CD4-positive, alpha-beta T cell treated with Interferon alpha-2 for 1 hour (primary cell): ENCODE measurements at regions not wholly inside any gene's neighbourhood (a gene's known extent, or its start where the extent isn't known, plus 50 kb on each side); places are given as distances from the start of the nearest gene placed in this dataset.
"Not testable (repeated sequence)": the region's sequence is repeated elsewhere in the genome, so short reads cannot be mapped to it uniquely, and the experiment has no call there.

Experiments used
- DNase-seq, 2 donors: peaks; one replicate each; pipeline ENCODE4 v3.0.0-alpha.2; 2020 to 2022

DNA sequence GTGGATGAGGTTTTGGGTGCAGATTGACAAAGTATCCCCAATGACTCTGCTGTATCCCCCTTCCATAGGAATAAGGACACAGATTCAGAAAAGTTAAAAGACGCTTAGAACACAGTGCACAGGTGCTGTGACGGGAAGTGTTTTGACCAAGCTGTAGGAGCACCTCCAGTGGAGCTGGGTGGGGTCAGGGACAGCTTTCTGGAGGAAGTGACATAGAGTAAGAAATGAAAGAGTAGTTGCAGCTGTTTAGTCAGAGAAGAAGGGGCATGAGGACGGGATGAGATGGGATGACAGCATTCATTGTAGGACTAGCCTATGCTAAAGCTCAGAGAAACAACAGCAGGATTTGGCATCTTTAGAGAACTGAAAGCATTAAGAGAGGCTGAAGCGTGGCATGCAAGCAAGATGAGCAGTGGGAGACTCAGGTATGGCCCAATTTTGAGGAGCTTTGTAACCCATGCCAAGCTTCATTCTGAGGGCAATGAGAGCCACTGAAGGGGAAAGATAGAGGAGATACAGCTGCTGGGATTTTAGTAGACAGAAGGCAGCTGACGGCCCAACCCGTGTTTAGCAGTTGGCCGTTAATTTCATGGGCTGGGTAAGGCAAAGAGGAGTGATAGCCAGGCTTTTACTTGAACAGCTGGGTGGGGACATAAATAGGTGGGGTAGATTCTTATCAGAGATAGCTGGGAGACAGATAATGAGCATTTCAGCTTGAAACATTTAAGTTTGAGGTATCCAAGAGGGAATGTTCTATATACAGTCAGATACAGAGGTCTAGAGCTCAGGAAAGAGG, 131.8 kb upstream of the KRAS start:
- DNase-seq, result peak; percentile 23 to 39

DNA sequence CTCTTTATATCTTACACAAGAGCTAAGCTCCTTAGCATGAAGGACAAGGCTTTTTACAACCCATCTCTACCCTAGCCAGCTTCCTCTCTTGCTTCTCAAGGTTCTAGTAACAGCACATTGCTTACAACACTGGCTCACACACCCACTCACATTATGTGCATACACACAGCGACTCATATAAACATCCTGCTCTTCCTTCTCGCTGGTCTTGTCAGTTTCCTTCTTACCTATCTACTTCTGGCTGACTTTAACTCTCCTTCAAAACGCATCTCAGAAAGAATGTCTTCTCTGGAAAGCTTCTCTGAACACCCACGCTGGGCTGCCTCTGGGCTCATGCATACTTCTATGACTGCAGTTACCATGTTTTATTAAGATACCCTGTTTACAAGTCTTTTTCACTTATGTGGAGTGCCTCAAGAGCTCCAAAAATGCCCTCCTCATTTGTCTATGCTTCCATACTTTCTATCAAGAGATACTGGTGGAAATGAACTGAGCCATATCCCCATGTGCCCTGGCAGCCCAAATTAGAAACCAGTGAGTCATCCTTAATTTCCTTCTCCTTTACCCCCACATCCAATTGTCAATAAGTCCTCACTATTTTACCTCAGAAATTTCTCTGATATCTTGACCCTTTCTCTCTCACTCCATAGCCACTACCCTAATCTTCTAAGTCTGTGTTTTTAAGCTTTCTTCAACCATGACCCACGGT, 126.9 kb upstream of the KRAS start:
- peak; percentile 45 to 60 for DNase-seq

DNA sequence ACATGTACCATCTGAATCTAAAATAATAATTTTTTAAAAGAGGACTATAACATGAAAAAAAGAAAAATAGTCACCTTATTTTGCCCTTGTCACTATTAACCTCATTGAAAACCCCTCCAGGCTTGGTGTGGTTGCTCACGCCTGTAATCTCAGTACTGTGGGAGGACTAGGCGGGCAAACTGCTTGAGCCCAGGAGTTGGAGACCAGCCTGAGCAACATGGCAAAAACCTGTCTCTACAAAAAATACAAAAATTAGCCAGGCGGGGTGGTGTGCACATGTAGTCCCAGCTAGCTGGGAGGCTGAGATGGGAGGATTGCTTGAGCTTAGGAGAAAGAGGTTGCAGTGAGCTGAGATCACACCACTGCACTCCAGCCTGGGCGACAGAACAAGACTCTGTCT, 126.3 kb upstream of the KRAS start:
- DNase-seq, result peak in 1 of 2 donors; percentile 20

DNA sequence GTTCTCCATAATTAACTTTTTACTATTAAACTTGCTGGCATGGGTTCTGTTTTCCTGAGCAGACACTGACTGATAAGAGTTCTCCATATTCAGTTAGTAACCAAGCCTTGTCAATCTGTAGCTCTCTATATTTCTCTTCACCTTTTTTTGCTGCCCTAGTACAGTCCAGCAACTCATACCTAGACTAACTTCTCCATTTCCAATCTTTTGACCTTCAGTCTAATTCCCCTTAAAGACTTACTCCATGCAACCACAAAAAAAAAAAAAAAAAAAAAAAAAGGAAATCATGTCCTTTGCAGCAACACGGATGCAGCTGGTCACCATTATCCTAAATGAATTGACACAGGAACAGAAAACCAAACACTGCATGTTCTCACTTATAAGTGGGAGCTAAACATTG, 125.7 kb upstream of the KRAS start:
- DNase-seq, result no peak

DNA sequence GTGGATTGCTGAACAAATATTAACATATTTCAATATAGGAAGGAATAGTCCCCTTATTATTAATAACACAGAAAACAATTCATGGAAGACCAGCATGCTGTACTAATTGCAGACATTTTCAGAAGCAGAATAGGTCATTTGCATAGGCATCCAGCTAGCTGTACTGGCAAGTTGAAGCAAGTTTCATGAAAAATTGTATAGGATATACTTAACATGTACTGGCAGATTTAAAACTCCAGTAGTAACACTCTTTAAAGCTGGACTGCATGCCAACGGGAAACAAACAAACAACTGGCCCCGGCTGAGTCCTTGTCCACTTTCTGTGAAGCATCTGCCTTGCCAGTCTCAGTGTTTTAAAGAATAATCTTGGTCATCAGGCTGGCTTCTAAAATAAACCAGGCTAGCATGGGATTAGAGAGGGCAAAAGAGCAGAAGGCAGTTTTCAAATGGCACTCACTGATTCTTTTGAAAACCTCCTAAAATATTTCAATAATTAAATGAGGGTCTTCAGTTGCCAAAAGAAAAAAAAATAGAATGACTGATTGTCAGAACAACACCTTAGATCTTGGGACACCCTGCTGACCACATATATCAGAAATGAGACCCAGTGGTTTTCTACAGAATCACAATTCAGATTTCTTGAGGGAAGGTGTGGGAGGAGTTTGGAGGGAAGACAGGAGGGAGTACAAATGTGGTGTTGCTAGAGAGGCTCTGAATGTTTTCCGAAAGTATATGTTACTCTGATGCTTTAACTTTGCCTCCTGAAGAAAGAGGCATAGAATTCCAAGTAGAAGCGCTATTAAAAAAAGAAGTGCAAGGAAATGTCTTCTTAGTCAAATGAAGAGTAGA, 122.5 kb upstream of the KRAS start:
- DNase-seq, result no peak

DNA sequence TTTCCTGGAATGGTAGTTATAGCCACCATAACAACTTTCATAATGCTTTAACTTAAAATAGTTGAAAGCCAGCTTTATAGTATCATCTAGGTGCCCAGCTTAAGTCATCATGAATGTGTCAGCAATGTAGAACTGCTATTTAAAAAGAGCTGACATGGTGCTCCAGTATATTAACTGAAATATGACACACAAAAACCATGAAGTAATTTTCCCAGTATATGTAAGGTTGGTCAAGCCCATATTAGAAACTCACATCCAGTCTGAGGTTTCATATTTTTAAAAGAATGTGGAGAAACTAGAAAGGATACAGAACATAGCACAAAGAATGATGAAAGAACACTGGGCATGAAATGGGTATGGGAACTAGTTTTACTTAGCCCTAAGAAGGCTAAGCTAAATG, 121.3 kb upstream of the KRAS start:
- DNase-seq, result no peak

DNA sequence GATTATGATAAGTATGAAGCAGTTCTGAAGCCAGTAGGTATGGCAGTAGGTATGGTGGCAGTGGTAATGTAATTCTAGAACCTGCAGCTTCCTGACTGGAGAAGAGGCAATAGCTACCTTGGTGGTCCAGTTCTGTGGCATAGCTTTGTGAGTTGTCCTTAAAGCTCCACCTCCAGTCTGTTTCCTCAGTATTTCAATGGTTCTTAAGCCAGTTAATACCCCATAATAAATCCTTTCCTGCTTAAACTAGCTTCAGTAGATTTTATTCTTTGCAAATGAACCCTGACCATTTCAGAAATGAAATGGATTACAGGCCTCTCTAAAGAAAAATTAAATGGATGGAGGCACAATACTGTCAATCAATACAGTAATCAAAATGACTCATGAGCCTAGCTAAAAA, 117.8 kb upstream of the KRAS start:
- DNase-seq, result no peak

DNA sequence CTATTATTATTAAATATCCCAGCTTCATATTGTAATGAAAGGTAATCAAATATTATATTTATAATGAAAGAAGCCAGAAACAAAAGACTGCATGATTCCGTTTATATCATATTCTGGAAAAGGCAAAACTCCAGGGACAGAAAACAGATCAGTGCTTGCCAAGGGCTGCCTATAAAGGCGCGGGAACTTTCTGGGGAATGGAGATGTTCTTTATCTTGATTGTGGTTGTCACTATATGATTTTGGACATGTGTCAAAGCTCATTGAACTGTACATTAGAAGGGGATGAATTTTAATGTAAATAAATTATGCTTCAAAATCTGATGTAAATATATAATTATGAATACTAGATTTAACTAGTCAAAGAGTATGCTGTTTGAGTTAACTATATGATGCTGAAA, 115.4 kb upstream of the KRAS start:
- DNase-seq, result no peak

DNA sequence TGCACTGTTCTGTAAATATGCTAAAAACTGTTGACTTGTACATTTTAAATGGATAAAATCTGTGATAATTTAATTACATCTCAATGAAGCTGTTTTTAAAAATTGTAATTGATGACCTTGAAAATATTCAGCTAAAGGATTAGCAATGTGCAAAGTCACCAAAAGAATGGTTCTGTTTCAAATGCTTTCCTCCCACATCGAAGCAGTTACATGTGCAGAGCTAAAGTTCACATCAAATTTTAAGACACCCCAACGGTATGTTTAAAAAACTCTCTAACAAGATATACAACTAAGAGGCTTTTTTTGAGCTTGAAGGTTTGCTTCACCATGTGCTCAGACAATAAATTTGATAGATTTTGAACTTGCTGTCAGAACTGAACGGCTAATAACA, 114.6 kb upstream of the KRAS start:
- no peak for DNase-seq

DNA sequence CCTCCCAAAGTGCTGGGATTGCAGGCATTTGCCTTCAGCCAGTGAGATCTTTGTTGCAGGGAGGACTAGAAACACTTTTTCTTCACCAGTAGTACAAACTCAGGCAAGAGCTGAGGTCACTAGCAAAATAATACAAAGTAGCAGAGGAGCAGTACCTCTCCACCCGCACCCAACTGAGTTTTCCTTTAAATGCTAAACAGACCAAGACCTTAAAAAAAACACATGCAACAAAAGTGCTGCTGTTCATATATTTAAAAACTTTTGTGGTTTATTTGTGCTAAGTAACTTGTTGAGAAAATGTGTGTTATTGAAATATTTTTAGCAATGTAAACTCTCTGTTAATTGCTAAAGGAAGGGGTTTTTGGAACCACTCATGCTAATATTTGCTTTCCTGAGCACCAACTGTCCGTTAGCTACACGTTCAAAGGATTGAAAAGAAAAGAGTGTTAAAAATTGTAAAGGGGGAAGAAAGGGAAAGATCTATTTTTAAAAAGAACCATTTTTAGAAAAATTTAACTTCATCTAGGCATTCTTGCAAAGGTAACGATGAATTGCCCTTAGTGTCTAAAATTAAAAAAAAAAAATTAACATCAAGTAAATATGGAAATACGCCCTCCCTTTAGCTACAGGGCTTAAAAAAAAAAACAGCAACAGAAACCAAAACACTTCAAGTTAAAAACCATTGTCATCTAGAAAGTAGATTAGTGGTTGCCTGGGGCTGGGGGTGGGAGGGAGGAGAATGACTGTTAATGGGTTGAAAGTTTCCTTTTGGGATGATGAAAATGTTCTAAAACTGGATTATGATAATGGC, 114.0 kb upstream of the KRAS start:
- DNase-seq, result no peak

DNA sequence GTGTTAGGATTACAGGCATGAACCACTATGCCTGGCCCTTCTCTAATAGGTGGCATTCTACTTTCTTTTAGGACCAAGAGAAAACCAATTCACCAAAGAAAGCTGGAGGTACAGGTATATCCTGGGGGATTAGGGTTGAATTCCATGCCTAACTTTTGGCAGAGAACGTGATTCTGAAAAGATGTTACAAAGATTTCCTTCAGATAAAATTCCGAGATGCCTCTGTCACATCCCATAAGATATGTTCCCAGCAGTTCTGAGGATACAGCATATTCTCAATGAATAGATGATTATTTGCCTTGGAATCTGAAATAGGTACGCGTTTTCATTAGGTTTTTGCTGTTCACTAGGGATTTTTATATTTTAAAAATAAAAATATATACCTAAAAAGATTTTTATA, 111.9 kb upstream of the KRAS start:
- DNase-seq, result no peak

DNA sequence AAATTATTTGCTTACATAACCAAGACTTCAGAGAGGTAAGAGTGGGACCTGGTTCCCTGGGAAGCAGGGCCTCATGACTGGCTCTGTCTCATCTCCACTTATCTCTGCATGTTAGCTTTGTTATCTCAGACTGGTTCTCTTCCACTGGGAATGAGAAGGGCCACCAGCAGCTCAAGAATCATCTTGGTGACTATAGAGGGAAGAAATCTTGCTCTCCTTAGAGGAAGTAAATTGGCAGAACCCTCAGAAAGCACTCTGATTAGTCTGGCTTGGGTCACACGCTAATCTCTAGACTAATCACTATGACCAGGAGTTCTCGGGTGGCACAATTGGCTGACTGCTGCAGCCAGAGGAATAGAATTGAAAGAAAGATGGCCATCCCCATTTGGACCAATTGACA, 110.8 kb upstream of the KRAS start:
- no peak for DNase-seq

DNA sequence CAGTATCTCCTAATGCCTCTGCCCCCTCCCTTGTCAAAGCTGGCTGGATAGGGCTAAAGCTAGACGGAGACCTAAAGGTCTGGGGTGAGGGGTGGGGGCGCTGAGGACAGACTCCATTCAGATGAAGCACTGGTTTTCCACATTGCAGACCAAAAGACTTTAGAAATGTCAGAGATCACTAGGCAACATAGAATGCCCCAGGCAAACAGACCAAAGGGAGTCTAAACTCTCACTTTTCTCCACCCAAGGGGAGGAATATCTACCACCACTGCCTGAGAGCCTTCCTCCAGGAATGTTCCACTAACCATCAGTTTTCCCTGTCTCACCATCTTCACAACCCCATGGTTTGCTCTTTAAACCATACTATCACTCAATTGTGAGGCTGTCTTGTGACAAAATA, 106.9 kb upstream of the KRAS start:
- DNase-seq, result no peak

DNA sequence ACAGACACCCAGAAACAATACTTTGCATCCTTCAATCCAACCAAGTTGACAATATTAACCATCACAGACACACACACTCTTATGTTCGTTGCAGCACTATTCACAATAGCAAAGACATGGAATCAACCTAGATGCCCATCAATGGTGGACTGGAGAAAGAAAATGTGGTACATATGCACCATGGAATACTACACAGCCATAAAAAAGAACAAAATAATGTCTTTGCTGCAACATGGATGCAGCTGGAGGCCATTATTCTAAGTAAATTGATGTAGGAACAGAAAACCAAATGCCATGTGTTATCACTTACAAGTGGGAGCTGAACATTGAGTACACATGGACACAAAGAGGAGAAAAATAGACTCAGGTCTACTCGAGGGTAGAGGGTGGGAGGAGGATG, 102.2 kb upstream of the KRAS start:
- DNase-seq, result not testable (repeated sequence)

DNA sequence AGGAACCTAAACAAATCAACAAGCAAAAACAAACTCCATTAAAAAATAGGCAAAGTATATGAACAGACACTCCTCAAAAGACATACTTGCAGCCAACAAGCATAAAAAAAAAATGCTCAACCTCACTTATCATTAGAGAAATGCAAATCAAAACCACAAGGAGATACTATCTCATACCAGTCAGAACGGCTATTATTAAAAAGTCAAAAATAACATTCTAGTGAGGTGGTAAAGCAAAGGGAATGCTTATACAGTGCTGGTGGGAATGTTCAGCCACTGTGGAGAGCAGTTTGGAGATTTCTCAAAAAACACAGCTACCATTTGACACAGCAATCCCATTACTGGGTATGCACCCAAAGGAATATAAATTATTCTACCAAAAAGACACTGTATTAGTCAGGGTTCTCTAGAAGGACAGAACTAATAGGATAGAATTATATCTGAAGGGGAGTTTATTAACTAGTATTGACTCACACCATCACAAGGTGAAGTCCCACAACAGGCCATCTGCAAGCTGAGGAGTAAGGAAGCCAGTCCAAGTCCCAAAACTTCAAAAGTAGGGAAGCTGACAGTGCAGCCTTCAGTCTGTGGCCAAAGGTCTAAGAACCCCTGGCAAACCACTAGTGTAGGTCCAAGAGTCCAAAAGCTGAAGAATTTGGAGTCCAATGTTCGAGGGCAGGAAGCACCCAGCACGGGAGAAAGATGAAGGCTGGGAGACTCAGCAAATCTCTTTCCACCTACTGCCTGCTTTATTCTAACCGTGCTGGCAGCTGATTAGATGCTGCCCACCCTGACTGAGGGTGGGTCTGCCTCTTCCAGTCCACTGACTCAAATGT, 101.6 kb upstream of the KRAS start:
- DNase-seq, result no peak

DNA sequence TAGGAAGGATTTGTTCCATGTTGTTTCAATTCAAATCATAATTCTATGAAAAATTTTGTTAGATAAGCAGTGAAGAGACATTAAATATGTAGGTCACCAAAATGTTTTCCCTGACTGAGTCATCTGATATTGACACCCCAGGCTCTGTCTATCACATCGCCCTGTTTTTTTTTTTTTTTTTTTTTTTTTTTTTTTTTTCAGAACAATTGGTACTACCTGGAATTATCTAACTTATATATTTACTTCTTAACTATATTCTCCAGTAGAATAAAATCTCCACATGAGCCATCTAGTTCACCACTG, 97.8 kb upstream of the KRAS start:
- DNase-seq, result no peak

DNA sequence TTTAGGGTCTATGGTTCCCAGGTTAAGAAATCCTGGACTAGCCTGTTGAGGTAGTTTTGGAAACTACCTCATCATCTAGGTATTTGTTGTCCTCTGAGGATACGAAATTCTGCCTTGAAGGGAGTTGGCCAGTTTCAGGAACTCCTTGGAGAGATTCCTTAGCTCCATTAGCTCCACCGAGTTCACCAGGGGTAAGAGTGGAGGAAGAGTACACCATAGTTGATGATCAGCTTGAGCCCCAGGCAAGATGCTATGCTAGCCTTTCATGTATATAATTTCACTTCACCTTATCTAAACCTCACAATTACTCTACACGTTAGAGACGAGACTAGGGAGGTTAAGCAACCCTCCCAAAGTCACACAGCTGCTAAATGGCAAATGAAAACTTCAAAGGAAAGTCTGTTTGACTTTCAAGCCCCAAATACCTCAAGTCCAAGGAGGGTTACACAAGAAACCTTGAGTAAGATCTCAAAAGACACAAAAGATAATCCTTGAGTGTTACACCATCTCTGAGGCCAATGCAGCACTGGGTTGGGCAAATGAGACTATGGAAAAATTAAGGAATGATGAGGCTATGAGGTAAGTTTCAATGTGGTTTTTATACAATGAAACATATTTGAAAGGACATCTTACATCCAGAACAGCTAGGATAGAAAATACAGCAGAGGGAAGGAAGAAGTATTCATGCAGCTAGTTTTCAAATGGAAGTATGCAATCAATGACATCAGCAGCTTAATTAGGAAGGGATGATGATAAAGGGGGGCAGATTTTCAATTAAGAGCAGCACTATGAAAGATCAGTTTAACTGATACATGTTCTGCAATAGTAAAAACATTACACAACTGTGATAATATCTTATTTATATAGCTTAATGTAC, 97.2 kb upstream of the KRAS start:
- no peak for DNase-seq

DNA sequence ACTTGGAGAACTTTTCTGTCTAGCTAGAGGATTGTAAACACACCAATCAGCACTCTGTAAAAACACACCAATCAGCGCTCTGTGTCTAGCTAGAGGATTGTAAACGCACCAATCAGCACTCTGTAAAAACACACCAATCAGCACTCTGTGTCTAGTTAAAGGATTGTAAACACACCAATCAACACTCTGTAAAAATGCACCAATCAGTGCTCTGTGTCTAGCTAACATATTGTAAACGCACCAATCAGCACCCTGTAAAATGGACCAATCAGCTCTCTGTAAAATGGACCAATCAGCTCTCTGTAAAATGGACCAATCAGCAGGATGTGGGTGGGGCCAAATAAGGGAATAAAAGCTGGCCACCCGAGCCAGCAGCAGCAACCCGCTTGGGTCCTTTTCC, 91.1 kb upstream of the KRAS start:
- DNase-seq, result not testable (repeated sequence)

DNA sequence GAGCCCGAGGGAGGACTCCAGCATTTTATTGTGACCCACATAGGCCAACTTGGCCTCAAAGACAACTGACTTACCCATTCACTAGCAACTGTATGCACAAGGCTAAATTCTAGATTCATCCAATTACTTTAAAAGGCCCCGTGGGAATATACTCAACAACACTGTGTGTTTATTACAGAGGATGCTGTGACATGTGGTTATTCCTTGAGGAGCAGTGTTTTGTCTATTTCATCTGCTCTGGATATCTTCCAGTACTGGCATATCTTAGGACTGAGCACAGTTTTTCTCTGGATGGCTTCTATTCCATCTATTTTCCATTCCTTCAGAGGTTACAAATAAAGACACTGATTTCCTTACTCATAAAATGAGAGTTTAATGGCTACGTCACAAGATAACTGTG, 87.2 kb upstream of the KRAS start:
- DNase-seq, result no peak

DNA sequence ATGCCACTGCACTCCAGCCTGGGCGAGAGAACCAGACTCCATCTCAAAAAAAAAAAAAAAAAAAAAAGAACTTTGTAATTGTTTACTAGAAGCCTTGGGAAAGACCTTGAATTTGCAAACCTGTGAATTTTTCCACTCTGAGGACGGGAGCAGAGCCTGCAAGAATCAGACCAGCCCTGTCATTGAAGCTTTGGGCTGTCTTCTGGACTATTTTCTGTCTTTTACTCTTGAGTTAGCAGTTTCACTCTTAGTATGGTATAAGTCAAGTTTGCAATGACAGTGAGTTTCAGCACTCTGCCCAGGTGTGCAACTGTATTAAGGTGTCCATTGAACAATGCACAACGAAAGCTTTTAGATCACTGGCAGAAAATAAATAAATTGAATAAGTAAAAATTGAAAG, 81.4 kb upstream of the KRAS start:
- no peak for DNase-seq

DNA sequence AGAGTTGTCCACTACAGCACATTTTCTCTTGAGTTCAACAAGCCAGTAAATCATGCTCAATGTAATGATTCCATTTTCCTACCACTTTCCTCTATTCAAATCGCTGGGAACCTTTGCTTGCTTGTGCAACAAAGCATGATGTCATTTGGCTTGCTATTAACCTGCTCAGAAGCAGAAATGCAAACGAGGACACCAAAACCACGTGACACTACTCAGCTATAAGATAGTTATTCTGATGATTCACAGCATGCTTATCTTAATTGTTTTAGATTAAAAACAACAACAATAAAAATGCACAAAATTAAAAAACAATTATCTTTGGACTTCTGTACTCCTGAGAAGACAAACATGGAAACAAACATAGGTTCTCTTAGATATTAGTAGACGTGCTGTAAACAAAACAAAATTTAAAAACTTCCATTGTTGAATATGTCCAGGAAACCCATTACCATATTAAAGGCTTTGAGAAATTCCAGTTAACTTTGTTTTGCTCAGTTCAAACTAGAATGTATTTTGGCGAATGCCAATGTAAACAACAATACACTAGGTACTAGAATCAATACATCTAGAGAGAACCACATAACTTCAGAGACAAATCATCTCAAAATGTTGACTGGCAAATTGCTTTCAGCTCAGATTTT, 77.5 kb upstream of the KRAS start:
- DNase-seq, result no peak
